ENCODE measurements at regions not wholly inside any gene's neighbourhood (a gene's known extent, or its start where the extent isn't known, plus 50 kb on each side); places are given as distances from the start of the nearest gene placed in this dataset.

DNA sequence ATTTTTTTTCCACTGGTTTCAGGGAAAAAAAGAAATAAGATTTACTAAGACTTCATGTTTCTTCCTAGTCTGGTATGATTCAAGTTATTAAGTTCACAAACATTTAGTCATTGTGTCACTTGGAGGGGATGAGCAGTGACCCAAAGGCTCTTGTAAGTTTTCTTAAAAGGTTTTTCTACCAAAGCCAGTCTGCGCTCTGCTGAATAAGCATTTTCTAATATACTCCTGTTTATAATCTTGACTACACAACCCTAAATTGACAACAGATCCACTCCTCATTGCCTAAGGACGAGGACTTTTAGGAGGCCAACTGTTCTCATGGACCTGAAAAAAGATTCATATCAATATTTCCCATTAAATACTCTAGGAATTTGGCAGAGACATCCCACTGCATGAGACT lies 161.1 kb upstream of the TLL1 start:
- no peak for TF ChIP-seq POLR2AphosphoS5 (IDR thresholded peaks at IDR 0.05; ENCODE audit: borderline replicate concordance, low read depth, low read length)
- TF ChIP-seq EZH2 (IDR thresholded peaks at IDR 0.05), result no peak
